CD8-positive, alpha-beta memory T cell (primary cell): ENCODE measurements at regions not wholly inside any gene's neighbourhood (a gene's known extent, or its start where the extent isn't known, plus 50 kb on each side); places are given as distances from the start of the nearest gene placed in this dataset.
A peak's percentile ranks its signal among the peaks of the same experiment; 100 is the strongest.
"Not testable (repeated sequence)": the region's sequence is repeated elsewhere in the genome, so short reads cannot be mapped to it uniquely, and the experiment has no call there.

Experiments
- CTCF ChIA-PET: fragments of 350-600 bp; sonication (Branson Sonifier 250); formaldehyde crosslinking; loops from one replicate; lab custom pipeline; 2021; ENCODE audit warnings: antibody characterized with exemption; lab: Charles Lee
- POLR2A ChIA-PET: fragments of 350-600 bp; sonication (Branson Sonifier 250); formaldehyde crosslinking; loops from one replicate; lab custom pipeline; 2021; ENCODE audit warnings: antibody characterized with exemption; lab: Charles Lee
- DNase-seq, 5 donors: peaks; one replicate each; pipeline versions ENCODE4 v3.0.0 to v3.0.0-alpha.2; 2020 to 2022; ENCODE audit warnings: mixed read lengths in 1 of 5
- H3K27ac ChIP-seq: one replicate; pipeline ENCODE4 v1.7.0; 2013; ENCODE audit warnings: low read depth, mild to moderate bottlenecking, low read length, moderate library complexity
- H3K27me3 ChIP-seq: 2 replicates; pipeline ENCODE4 v1.7.0; 2013; ENCODE audit warnings: low read length, mild to moderate bottlenecking; ENCODE audit not compliant: insufficient read depth, poor library complexity, severe bottlenecking
- H3K36me3 ChIP-seq: 2 replicates; pipeline ENCODE4 v1.7.0; 2013; ENCODE audit warnings: mild to moderate bottlenecking, low read length, moderate library complexity; ENCODE audit not compliant: insufficient read depth
- H3K4me1 ChIP-seq: 2 replicates; pipeline ENCODE4 v1.7.0; 2013; ENCODE audit warnings: mild to moderate bottlenecking, low read length, moderate library complexity; ENCODE audit not compliant: insufficient read depth
- H3K4me3 ChIP-seq: 2 replicates; pipeline ENCODE4 v1.7.0; 2013; ENCODE audit warnings: mild to moderate bottlenecking, low read length
- H3K9me3 ChIP-seq: 2 replicates; pipeline ENCODE4 v1.7.0; 2013; ENCODE audit warnings: mild to moderate bottlenecking, low read length
- H3K27ac Mint-ChIP-seq, 8 donors: one replicate each; pipeline ENCODE4 v1.8.0; 2020 to 2021; ENCODE audit warnings: mixed read lengths in 8 of 8, mild to moderate bottlenecking in 6 of 8, inconsistent platforms in 3 of 8, moderate library complexity in 3 of 8
- H3K27me3 Mint-ChIP-seq, 2 donors: one replicate each; pipeline ENCODE4 v1.8.0; 2020 to 2021; ENCODE audit warnings: mixed read lengths in 2 of 2, mild to moderate bottlenecking in 1 of 2, moderate library complexity in 1 of 2
- H3K36me3 Mint-ChIP-seq, 3 donors: one replicate each; pipeline ENCODE4 v1.8.0; 2020 to 2021; ENCODE audit warnings: mixed read lengths in 3 of 3, inconsistent platforms in 1 of 3, mild to moderate bottlenecking in 1 of 3
- H3K4me1 Mint-ChIP-seq, 3 donors: one replicate each; pipeline ENCODE4 v1.8.0; 2020 to 2021; ENCODE audit warnings: mixed read lengths in 3 of 3, inconsistent platforms in 1 of 3, mild to moderate bottlenecking in 1 of 3
- H3K4me3 Mint-ChIP-seq, 7 donors: one replicate each; pipeline ENCODE4 v1.8.0; 2020 to 2021; ENCODE audit warnings: mixed read lengths in 7 of 7, mild to moderate bottlenecking in 6 of 7, moderate library complexity in 4 of 7, inconsistent platforms in 2 of 7
- H3K9me3 Mint-ChIP-seq, 5 donors: one replicate each; pipeline ENCODE4 v1.8.0; 2020 to 2022; ENCODE audit warnings: mixed read lengths in 5 of 5, mild to moderate bottlenecking in 3 of 5, moderate library complexity in 2 of 5, inconsistent platforms in 1 of 5

- no peak for DNase-seq
- no peaks in the 10 kb centered on the region for H3K27me3 Mint-ChIP-seq
- no peak overlapping the region for H3K4me3 Mint-ChIP-seq
- H3K36me3 ChIP-seq = no peaks in the 10 kb centered on the region
- ChIA-PET CTCF (interaction anchor here (0.8 to 2.6 kb wide), 4 partner anchors 28 to 69 kb away, joined by 3 to 11 read pairs (median 3); partner anchors contain the start of gene ARRDC3), POLR2A (interaction anchor here (0.6 to 0.8 kb wide), 2 partner anchors 65 to 67 kb away, joined by 3 to 5 read pairs; partner anchors contain the start of gene ARRDC3)
- H3K27ac ChIP-seq = no peak overlapping the region
- no peaks in the 10 kb centered on the region for H3K27me3 ChIP-seq
- H3K9me3 Mint-ChIP-seq = no peaks in the 10 kb centered on the region
- H3K4me1 Mint-ChIP-seq = peaks cover 39 to 47% (median 46%) of the 10 kb centered on the region in 3 donors
- H3K4me1 ChIP-seq = peaks cover 39% of the 10 kb centered on the region
- H3K27ac Mint-ChIP-seq = peak overlapping the region in 1 of 8 donors; percentile 47
- no peaks in the 10 kb centered on the region for H3K9me3 ChIP-seq
- no peak overlapping the region for H3K4me3 ChIP-seq
- H3K36me3 Mint-ChIP-seq = no peaks in the 10 kb centered on the region
Observed at GRCh38 chr5:91315701-91316100, 67.4 kb downstream of the ARRDC3 start.

- ChIA-PET CTCF (interaction anchor here (1.6 to 4.0 kb wide), 2 partner anchors 66 to 70 kb away, joined by 9 to 46 read pairs; partner anchors contain the start of gene ARRDC3), POLR2A (interaction anchor here (1.5 to 4.6 kb wide), 3 partner anchors 34 to 69 kb away, joined by 6 to 45 read pairs (median 15); partner anchors contain the start of gene ARRDC3)
- Mint-ChIP-seq H3K36me3 (no peaks in the 10 kb centered on the region), H3K4me3 (peak overlapping the region; percentile 6 to 56 (median 38)), H3K9me3 (no peaks in the 10 kb centered on the region), H3K4me1 (peaks cover 39 to 52% (median 47%) of the 10 kb centered on the region in 3 donors), H3K27ac (peak overlapping the region; percentile 66 to 97 (median 93)), H3K27me3 (no peaks in the 10 kb centered on the region)
- H3K4me3 ChIP-seq = no peak overlapping the region
- no peaks in the 10 kb centered on the region for H3K36me3 ChIP-seq
- H3K9me3 ChIP-seq = no peaks in the 10 kb centered on the region
- peak; percentile 51 to 89 (median 67) for DNase-seq
- peak overlapping the region; percentile 56 for H3K27ac ChIP-seq
- no peaks in the 10 kb centered on the region for H3K27me3 ChIP-seq
- peaks cover 41% of the 10 kb centered on the region for H3K4me1 ChIP-seq
Observed at GRCh38 chr5:91313757-91314673, 69.1 kb downstream of the ARRDC3 start.

- no peak for DNase-seq
- Mint-ChIP-seq H3K9me3 (no peaks in the 10 kb centered on the region), H3K27ac (peak overlapping the region; percentile 89 to 97 (median 96)), H3K36me3 (no peaks in the 10 kb centered on the region), H3K4me3 (peak overlapping the region in 1 of 7 donors; percentile 20), H3K27me3 (peaks cover 0 to 2% of the 10 kb centered on the region in 2 donors), H3K4me1 (peaks cover 39 to 52% (median 47%) of the 10 kb centered on the region in 3 donors)
- ChIA-PET POLR2A (interaction anchor here (1.5 to 4.6 kb wide), 3 partner anchors 32 to 70 kb away, joined by 6 to 45 read pairs (median 29); partner anchors contain the start of gene ARRDC3), CTCF (interaction anchor here (0.8 to 4.0 kb wide), 5 partner anchors 29 to 71 kb away, joined by 3 to 46 read pairs (median 4); partner anchors contain the start of gene ARRDC3)
- Histone ChIP-seq H3K27me3 (no peaks in the 10 kb centered on the region), H3K9me3 (no peaks in the 10 kb centered on the region), H3K4me1 (peaks cover 41% of the 10 kb centered on the region), H3K4me3 (no peak overlapping the region), H3K27ac (no peak overlapping the region), H3K36me3 (no peaks in the 10 kb centered on the region)
Observed at GRCh38 chr5:91312698-91313097, 70.4 kb downstream of the ARRDC3 start.

- peak; percentile 38 to 83 (median 68) for DNase-seq
- H3K27ac Mint-ChIP-seq = peak overlapping the region; percentile 89 to 97 (median 96)
- H3K9me3 Mint-ChIP-seq = no peaks in the 10 kb centered on the region
- Histone ChIP-seq H3K9me3 (no peaks in the 10 kb centered on the region), H3K4me1 (peaks cover 41% of the 10 kb centered on the region), H3K36me3 (no peaks in the 10 kb centered on the region), H3K27me3 (no peaks in the 10 kb centered on the region), H3K4me3 (peak overlapping the region; percentile 1), H3K27ac (peak overlapping the region; percentile 57)
- CTCF ChIA-PET = interaction anchor here (0.8 to 4.0 kb wide), 7 partner anchors 14 to 72 kb away, joined by 3 to 46 read pairs (median 4); partner anchors contain the start of gene ARRDC3
- POLR2A ChIA-PET = interaction anchor here (0.7 to 4.6 kb wide), 7 partner anchors 16 to 73 kb away, joined by 3 to 45 read pairs (median 5); partner anchors contain the start of gene ARRDC3
- peak overlapping the region; percentile 33 to 85 (median 67) for H3K4me3 Mint-ChIP-seq
- H3K4me1 Mint-ChIP-seq = peaks cover 39 to 52% (median 47%) of the 10 kb centered on the region in 3 donors
- peaks cover 0 to 2% of the 10 kb centered on the region in 2 donors for H3K27me3 Mint-ChIP-seq
- no peaks in the 10 kb centered on the region for H3K36me3 Mint-ChIP-seq
Observed at GRCh38 chr5:91311697-91312501, 71.2 kb downstream of the ARRDC3 start.

- H3K4me1 ChIP-seq = peaks cover 41% of the 10 kb centered on the region
- Mint-ChIP-seq H3K27ac (peak overlapping the region; percentile 89 to 97 (median 96)), H3K4me3 (peak overlapping the region; percentile 33 to 85 (median 67)), H3K4me1 (peaks cover 39 to 52% (median 47%) of the 10 kb centered on the region in 3 donors), H3K9me3 (no peaks in the 10 kb centered on the region), H3K27me3 (peaks cover 0 to 2% of the 10 kb centered on the region in 2 donors), H3K36me3 (no peaks in the 10 kb centered on the region)
- ChIA-PET POLR2A (interaction anchor here (0.5 to 4.6 kb wide), 9 partner anchors 15 to 73 kb away, joined by 3 to 45 read pairs (median 5); partner anchors contain the start of gene ARRDC3), CTCF (interaction anchor here (0.9 to 4.0 kb wide), 4 partner anchors 15 to 73 kb away, joined by 4 to 46 read pairs (median 6); partner anchors contain the start of gene ARRDC3)
- peak overlapping the region; percentile 1 for H3K4me3 ChIP-seq
- H3K27me3 ChIP-seq = no peaks in the 10 kb centered on the region
- H3K36me3 ChIP-seq = no peaks in the 10 kb centered on the region
- DNase-seq = peak in 1 of 5 donors; percentile 6
- no peaks in the 10 kb centered on the region for H3K9me3 ChIP-seq
- H3K27ac ChIP-seq = peak overlapping the region; percentile 57
Observed at GRCh38 chr5:91311168-91311696, 71.9 kb downstream of the ARRDC3 start.

GRCh38 chr5:91308157-91308556 is 75.0 kb downstream of the ARRDC3 start:
- not testable (repeated sequence) for H3K27ac ChIP-seq, H3K27me3 Mint-ChIP-seq, H3K4me3 Mint-ChIP-seq, H3K9me3 Mint-ChIP-seq, H3K4me3 ChIP-seq, H3K36me3 Mint-ChIP-seq, H3K36me3 ChIP-seq, H3K9me3 ChIP-seq, DNase-seq, H3K27me3 ChIP-seq
- ChIA-PET CTCF (interaction anchor here (1.0 kb wide), 1 partner anchor 34 kb away, joined by 3 read pairs; no protein-coding TSS in a partner anchor), POLR2A (interaction anchor here (0.6 kb wide), 1 partner anchor 77 kb away, joined by 3 read pairs; no protein-coding TSS in a partner anchor)
- peaks cover 26% of the 10 kb centered on the region for H3K4me1 ChIP-seq
- Mint-ChIP-seq H3K4me1 (peaks cover 24 to 30% (median 26%) of the 10 kb centered on the region in 3 donors), H3K27ac (peak overlapping the region in 1 of 8 donors; percentile 17)

GRCh38 chr5:91307048-91307447 is 76.1 kb downstream of the ARRDC3 start:
- POLR2A ChIA-PET = interaction anchor here (0.6 kb wide), 1 partner anchor 36 kb away, joined by 6 read pairs; no protein-coding TSS in a partner anchor
- H3K36me3 ChIP-seq = no peaks in the 10 kb centered on the region
- no peak overlapping the region for H3K4me3 Mint-ChIP-seq
- no peaks in the 10 kb centered on the region for H3K27me3 ChIP-seq
- H3K4me3 ChIP-seq = no peak overlapping the region
- no peak overlapping the region for H3K27ac Mint-ChIP-seq
- H3K9me3 Mint-ChIP-seq = no peaks in the 10 kb centered on the region
- H3K36me3 Mint-ChIP-seq = no peaks in the 10 kb centered on the region
- CTCF ChIA-PET = interaction anchor here (0.9 to 1.4 kb wide), 2 partner anchors 78 to 81 kb away, joined by 3 to 4 read pairs; no protein-coding TSS in a partner anchor
- no peak overlapping the region for H3K27ac ChIP-seq
- peaks cover 0 to 2% of the 10 kb centered on the region in 2 donors for H3K27me3 Mint-ChIP-seq
- H3K9me3 ChIP-seq = no peaks in the 10 kb centered on the region
- H3K4me1 ChIP-seq = peaks cover 15% of the 10 kb centered on the region
- no peak for DNase-seq
- H3K4me1 Mint-ChIP-seq = peaks cover 13 to 18% (median 15%) of the 10 kb centered on the region in 3 donors
